CD14-positive monocyte (primary cell): ENCODE measurements at regions not wholly inside any gene's neighbourhood (a gene's known extent, or its start where the extent isn't known, plus 50 kb on each side); places are given as distances from the start of the nearest gene placed in this dataset.

Experiments used
- DNase-seq, 3 donors: peaks; one replicate each; pipeline ENCODE4 v3.0.0-alpha.2; 2011 to 2022
- H2AFZ ChIP-seq: 2 replicates; pipeline ENCODE4 v1.6.0; 2012; ENCODE audit warnings: mild to moderate bottlenecking, low read depth, low read length, inconsistent platforms; ENCODE audit not compliant: insufficient read depth, poor library complexity, severe bottlenecking
- H3K27ac ChIP-seq, 2 donors: 1 replicate in 1 of 2; 2 replicates in 1 of 2; pipeline ENCODE4 v1.5.1; 2012 to 2013; ENCODE audit warnings: low read length in 2 of 2, control low read depth in 1 of 2, inconsistent platforms in 1 of 2, low read depth in 1 of 2, mild to moderate bottlenecking in 1 of 2
- H3K27me3 ChIP-seq, 2 donors: one replicate each; pipeline versions ENCODE4 v1.6.0 to v1.6.1; 2011 to 2013; ENCODE audit warnings: low read length in 2 of 2; ENCODE audit not compliant: control insufficient read depth in 2 of 2, insufficient read depth in 2 of 2
- H3K36me3 ChIP-seq, 2 donors: replicated peaks in 1 of 2; 1 replicate in 1 of 2; 2 replicates in 1 of 2; pipeline versions ENCODE4 v1.5.1 to v1.6.1; 2012 to 2013; ENCODE audit warnings: low read length in 2 of 2, control low read depth in 1 of 2, inconsistent platforms in 1 of 2, mild to moderate bottlenecking in 1 of 2; ENCODE audit not compliant: insufficient read depth in 2 of 2, control insufficient read depth in 1 of 2
- H3K4me1 ChIP-seq, 2 donors: 1 replicate in 1 of 2; 2 replicates in 1 of 2; pipeline versions ENCODE4 v1.5.1 to v1.6.1; 2012 to 2013; ENCODE audit warnings: low read length in 2 of 2, control low read depth in 1 of 2, inconsistent platforms in 1 of 2, mild to moderate bottlenecking in 1 of 2, moderate library complexity in 1 of 2; ENCODE audit not compliant: insufficient read depth in 2 of 2, control insufficient read depth in 1 of 2
- H3K4me2 ChIP-seq: replicated peaks from 2 replicates; pipeline ENCODE3; 2012; ENCODE audit warnings: low read length, moderate library complexity, mild to moderate bottlenecking; ENCODE audit not compliant: poor library complexity, severe bottlenecking; ENCODE audit errors: extremely low read depth
- H3K4me3 ChIP-seq, 3 experiments: fragments of 200-600 bp in 1 of 3; sonication (generic) in 1 of 3; replicated peaks in 1 of 3; 1 replicate in 2 of 3; 2 replicates in 1 of 3; pipeline ENCODE4 v1.5.1; 2011 to 2013; ENCODE audit warnings: low read length in 3 of 3, mild to moderate bottlenecking in 3 of 3, control low read depth in 2 of 3, low read depth in 2 of 3, inconsistent platforms in 1 of 3, moderate library complexity in 1 of 3
- H3K79me2 ChIP-seq: 2 replicates; pipeline ENCODE4 v1.6.0; 2012; ENCODE audit warnings: mild to moderate bottlenecking, control low read depth, inconsistent platforms, low read length, moderate library complexity; ENCODE audit not compliant: insufficient read depth
- H3K9ac ChIP-seq: 2 replicates; pipeline ENCODE4 v1.6.0; 2017; ENCODE audit warnings: low read length, mild to moderate bottlenecking; ENCODE audit not compliant: insufficient read depth, poor library complexity, severe bottlenecking
- H3K9me3 ChIP-seq, 2 donors: replicated peaks in 1 of 2; 1 replicate in 1 of 2; 2 replicates in 1 of 2; pipeline versions ENCODE4 v1.5.1 to v1.6.1; 2012 to 2013; ENCODE audit warnings: low read length in 2 of 2, control low read depth in 1 of 2; ENCODE audit not compliant: control insufficient read depth in 1 of 2, insufficient read depth in 1 of 2
- H4K20me1 ChIP-seq: 2 replicates; pipeline ENCODE4 v1.6.0; 2012; ENCODE audit warnings: mild to moderate bottlenecking, low read length, control low read depth, moderate library complexity; ENCODE audit not compliant: insufficient read depth
- H3K27ac Mint-ChIP-seq, 7 donors: one replicate each; pipeline ENCODE4 v1.8.0; 2020; ENCODE audit warnings: mild to moderate bottlenecking in 7 of 7, mixed read lengths in 7 of 7, moderate library complexity in 6 of 7, inconsistent platforms in 2 of 7
- H3K27me3 Mint-ChIP-seq, 3 donors: one replicate each; pipeline ENCODE4 v1.8.0; 2021 to 2022; ENCODE audit warnings: low read depth in 3 of 3, mild to moderate bottlenecking in 3 of 3, mixed read lengths in 3 of 3, moderate library complexity in 3 of 3, inconsistent platforms in 1 of 3
- H3K36me3 Mint-ChIP-seq, 2 donors: one replicate each; pipeline ENCODE4 v1.8.0; 2020; ENCODE audit warnings: mixed read lengths in 2 of 2, inconsistent platforms in 1 of 2, mild to moderate bottlenecking in 1 of 2
- H3K4me1 Mint-ChIP-seq: one replicate; pipeline ENCODE4 v1.8.0; 2020; ENCODE audit warnings: mild to moderate bottlenecking, mixed read lengths
- H3K4me3 Mint-ChIP-seq, 2 donors: one replicate each; pipeline ENCODE4 v1.8.0; 2020; ENCODE audit warnings: mild to moderate bottlenecking in 2 of 2, mixed read lengths in 2 of 2, moderate library complexity in 1 of 2
- H3K9me3 Mint-ChIP-seq, 7 donors: one replicate each; pipeline ENCODE4 v1.8.0; 2020 to 2022; ENCODE audit warnings: mixed read lengths in 7 of 7, mild to moderate bottlenecking in 6 of 7, moderate library complexity in 6 of 7, inconsistent platforms in 2 of 7
- WGBS: methylation state at CpG from one replicate; pipeline ENCODE4 v1.1.5; 2013; ENCODE audit warnings: missing lambda C conversion rate; ENCODE audit not compliant: insufficient coverage; 5-methylcytosine and 5-hydroxymethylcytosine counted together
- intact Hi-C, 2 donors: fragments of 100-400 bp; cut with micrococcal nuclease; formaldehyde crosslinking; loops; one replicate each; pipeline versions ENCODE4 v1.15.0 to v1.15.1; 2023
- TF ChIP-seq, protein P1 (sequence below): fragments of 200-600 bp; IDR thresholded peaks from one replicate; pipeline ENCODE4 v1.8.0; 2022; ENCODE audit warnings: antibody characterized with exemption, mild to moderate bottlenecking

DNA sequence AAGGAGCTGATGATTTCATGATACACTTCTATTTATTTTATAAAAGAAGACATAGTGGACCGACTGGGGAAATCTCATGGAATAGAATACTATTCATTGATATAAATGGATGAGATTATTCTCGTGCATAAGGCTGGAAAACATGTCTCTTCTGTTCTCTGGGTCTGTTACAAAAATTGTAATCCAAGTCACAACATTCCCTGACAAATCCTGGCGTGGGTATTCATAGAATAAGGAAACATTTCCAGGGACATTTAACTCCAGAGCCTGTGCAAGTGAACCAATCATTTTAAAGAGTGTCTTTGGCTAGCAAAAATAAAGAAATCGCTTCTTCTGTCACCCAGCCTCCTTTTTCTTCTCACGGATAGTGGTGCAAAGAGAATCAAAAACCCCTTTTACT is 1148.5 kb upstream of the AUTS2 start:
- H3K9me3 Mint-ChIP-seq, result peaks cover 21 to 55% (median 30%) of the 10 kb centered on the region in 7 donors
- Histone ChIP-seq H3K4me1 (no peaks in the 10 kb centered on the region), H3K79me2 (no peaks in the 10 kb centered on the region), H3K27ac (no peak overlapping the region), H3K9me3 (peaks cover 37 to 50% of the 10 kb centered on the region in 2 donors), H3K36me3 (no peaks in the 10 kb centered on the region), H2AFZ (no peak overlapping the region), H3K4me2 (no peak overlapping the region), H3K9ac (no peak overlapping the region), H3K4me3 (no peak overlapping the region), H4K20me1 (no peaks in the 10 kb centered on the region), H3K27me3 (no peaks in the 10 kb centered on the region)
- no peaks in the 10 kb centered on the region for H3K4me1 Mint-ChIP-seq
- no peaks in the 10 kb centered on the region for H3K36me3 Mint-ChIP-seq
- no peak overlapping the region for H3K4me3 Mint-ChIP-seq
- WGBS, result no CpG with 5 or more reads among the region's 5 CpGs
- no peak for DNase-seq
- H3K27ac Mint-ChIP-seq, result no peak overlapping the region
- no peaks in the 10 kb centered on the region for H3K27me3 Mint-ChIP-seq
- TF ChIP-seq, protein P1, sequence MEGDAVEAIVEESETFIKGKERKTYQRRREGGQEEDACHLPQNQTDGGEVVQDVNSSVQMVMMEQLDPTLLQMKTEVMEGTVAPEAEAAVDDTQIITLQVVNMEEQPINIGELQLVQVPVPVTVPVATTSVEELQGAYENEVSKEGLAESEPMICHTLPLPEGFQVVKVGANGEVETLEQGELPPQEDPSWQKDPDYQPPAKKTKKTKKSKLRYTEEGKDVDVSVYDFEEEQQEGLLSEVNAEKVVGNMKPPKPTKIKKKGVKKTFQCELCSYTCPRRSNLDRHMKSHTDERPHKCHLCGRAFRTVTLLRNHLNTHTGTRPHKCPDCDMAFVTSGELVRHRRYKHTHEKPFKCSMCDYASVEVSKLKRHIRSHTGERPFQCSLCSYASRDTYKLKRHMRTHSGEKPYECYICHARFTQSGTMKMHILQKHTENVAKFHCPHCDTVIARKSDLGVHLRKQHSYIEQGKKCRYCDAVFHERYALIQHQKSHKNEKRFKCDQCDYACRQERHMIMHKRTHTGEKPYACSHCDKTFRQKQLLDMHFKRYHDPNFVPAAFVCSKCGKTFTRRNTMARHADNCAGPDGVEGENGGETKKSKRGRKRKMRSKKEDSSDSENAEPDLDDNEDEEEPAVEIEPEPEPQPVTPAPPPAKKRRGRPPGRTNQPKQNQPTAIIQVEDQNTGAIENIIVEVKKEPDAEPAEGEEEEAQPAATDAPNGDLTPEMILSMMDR, result no peak
- intact Hi-C loops, result no loop called here

DNA sequence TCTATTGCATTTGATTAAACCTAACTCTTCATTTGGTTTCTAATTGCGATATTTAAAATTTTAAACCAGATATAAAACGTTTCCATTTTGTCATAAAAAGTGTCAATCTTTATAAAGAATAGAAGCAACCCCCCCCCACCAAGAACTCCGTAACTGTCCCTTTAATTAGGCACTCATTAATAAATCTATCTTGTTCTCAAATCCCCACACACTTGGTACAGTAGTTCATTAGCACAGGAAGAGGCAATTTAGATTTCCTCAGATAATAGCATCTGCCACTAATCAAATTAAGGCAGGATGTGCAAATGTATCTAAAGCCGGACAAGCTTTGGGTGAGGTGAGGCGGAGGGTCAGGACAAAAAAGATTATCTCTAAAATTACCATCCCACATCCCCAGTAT is 1143.3 kb upstream of the AUTS2 start:
- Histone ChIP-seq H3K4me2 (no peak overlapping the region), H3K4me1 (no peaks in the 10 kb centered on the region), H3K27me3 (no peaks in the 10 kb centered on the region), H3K4me3 (no peak overlapping the region), H3K36me3 (no peaks in the 10 kb centered on the region), H3K9me3 (peaks cover 42 to 63% of the 10 kb centered on the region in 2 donors), H3K9ac (no peak overlapping the region), H3K79me2 (no peaks in the 10 kb centered on the region), H2AFZ (no peak overlapping the region), H3K27ac (no peak overlapping the region), H4K20me1 (no peaks in the 10 kb centered on the region)
- Mint-ChIP-seq H3K27me3 (peaks cover 0 to 2% (median 0%) of the 10 kb centered on the region in 3 donors), H3K4me3 (no peak overlapping the region), H3K36me3 (no peaks in the 10 kb centered on the region), H3K4me1 (no peaks in the 10 kb centered on the region), H3K9me3 (peaks cover 22 to 58% (median 30%) of the 10 kb centered on the region in 7 donors), H3K27ac (no peak overlapping the region)
- no CpG with 5 or more reads among the region's 5 CpGs for WGBS
- no peak for DNase-seq
- intact Hi-C loops, result no loop called here
- TF ChIP-seq, protein P1, result no peak
